ENCODE measurements at regions not wholly inside any gene's neighbourhood (a gene's known extent, or its start where the extent isn't known, plus 50 kb on each side); places are given as distances from the start of the nearest gene placed in this dataset.
"Not testable (repeated sequence)": the region's sequence is repeated elsewhere in the genome, so short reads cannot be mapped to it uniquely, and the experiment has no call there.

DNA sequence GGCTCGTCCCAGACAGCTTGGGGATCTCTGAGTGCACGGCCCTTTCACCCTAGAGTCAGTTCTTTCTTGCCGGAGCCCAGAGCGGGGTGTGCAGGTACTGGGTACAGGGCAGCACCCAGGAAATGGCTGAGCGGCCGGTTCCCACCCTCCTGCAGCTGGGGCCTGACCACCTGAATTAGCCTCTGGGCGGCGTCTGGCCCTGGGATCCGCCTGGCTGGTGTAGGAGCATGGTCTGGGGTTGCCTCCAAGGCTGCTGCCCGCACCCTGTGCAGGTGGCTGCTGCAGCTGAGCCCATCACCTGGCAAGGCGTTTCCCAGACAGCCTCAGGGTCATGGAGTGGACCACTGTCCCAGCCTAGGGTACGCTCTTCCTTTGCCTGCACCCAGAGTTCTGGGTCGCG is 583.7 kb downstream of the TUBA3C start:
- not testable (repeated sequence) for H3K4me1 ChIP-seq (ENCODE audit: low read length); H3K27ac ChIP-seq (ENCODE audit: low read length); H2AFZ ChIP-seq (ENCODE audit: low read depth, low read length); H3K9ac ChIP-seq (ENCODE audit: low read length); H3K79me2 ChIP-seq (ENCODE audit: low read length); H3K36me3 ChIP-seq (replicated peaks; ENCODE audit: low read depth, low read length); H3K4me3 ChIP-seq (ENCODE audit: low read length); H3K27me3 ChIP-seq (ENCODE audit: low read depth, low read length); H4K20me1 ChIP-seq (ENCODE audit: insufficient read depth, low read length); H3K4me2 ChIP-seq (ENCODE audit: low read length); H3K9me3 ChIP-seq (ENCODE audit: insufficient read depth, low read length)

DNA sequence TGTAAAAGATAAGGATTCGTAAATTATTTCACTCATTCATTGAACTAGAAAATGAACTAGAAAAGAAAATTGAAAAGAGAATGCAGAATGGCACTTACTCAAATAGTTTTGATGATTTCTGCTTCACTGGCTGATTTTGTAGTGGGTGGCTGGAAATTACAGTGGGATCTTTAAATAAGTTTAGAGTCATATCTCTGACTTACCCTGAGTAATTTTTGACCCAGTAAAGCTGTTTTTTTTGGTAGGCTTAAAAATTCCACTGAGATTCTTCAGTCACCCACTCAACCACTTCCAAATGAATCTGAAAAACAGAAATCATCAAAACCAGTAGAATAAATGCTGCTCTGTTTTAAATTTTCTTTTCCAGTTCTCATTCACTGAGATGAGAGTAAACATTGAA is 604.5 kb downstream of the TUBA3C start:
- not testable (repeated sequence) for H3K27me3 ChIP-seq (ENCODE audit: low read depth, low read length); H4K20me1 ChIP-seq (ENCODE audit: insufficient read depth, low read length); H3K9me3 ChIP-seq (ENCODE audit: insufficient read depth, low read length)

DNA sequence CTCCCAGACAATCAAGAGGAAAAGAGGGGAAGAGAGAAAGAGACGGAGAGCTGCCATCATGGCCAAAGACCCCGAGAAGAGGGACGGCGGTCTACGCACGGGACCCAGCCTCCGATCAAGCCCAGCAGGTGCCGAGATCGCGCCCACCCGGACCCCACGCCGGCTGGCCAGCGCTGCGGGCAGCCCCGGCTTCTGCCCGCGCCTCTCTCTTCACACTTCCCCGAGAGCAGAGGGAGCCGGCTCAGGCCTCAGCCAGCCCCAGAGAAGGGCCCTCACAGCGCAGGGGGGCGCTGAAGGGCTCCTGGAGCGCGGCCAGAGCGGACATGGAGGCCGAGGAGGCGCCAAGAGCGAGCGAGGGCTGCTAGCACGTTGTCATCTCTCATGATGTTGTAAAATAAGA is 613.7 kb downstream of the TUBA3C start:
- not testable (repeated sequence) for H3K4me1 ChIP-seq (ENCODE audit: low read length); H3K4me3 ChIP-seq (ENCODE audit: low read length); H3K4me2 ChIP-seq (ENCODE audit: low read length)

More for the DNA sequence above, 604.5 kb downstream of the TUBA3C start:
- H3K36me3 ChIP-seq (replicated peaks; ENCODE audit: low read depth, low read length); H3K4me1 ChIP-seq (ENCODE audit: low read length); H3K27ac ChIP-seq (ENCODE audit: low read length); H3K79me2 ChIP-seq (ENCODE audit: low read length); H3K4me2 ChIP-seq (ENCODE audit: low read length); H3K9ac ChIP-seq (ENCODE audit: low read length); H2AFZ ChIP-seq (ENCODE audit: low read depth, low read length); H3K4me3 ChIP-seq (ENCODE audit: low read length): not testable (repeated sequence)

More for the DNA sequence above, 613.7 kb downstream of the TUBA3C start:
- not testable (repeated sequence) for H3K36me3 ChIP-seq (replicated peaks; ENCODE audit: low read depth, low read length); H2AFZ ChIP-seq (ENCODE audit: low read depth, low read length); H3K27me3 ChIP-seq (ENCODE audit: low read depth, low read length); H3K79me2 ChIP-seq (ENCODE audit: low read length); H3K9me3 ChIP-seq (ENCODE audit: insufficient read depth, low read length); H3K9ac ChIP-seq (ENCODE audit: low read length); H3K27ac ChIP-seq (ENCODE audit: low read length); H4K20me1 ChIP-seq (ENCODE audit: insufficient read depth, low read length)
